K562 (cell line): ENCODE measurements at regions not wholly inside any gene's neighbourhood (a gene's known extent, or its start where the extent isn't known, plus 50 kb on each side); places are given as distances from the start of the nearest gene placed in this dataset.

Source experiments
- MXI1 ChIP-seq: IDR thresholded peaks from 2 replicates; pipeline ENCODE4 v1.6.1; 2011; ENCODE audit warnings: low read depth, mild to moderate bottlenecking, improper control_type of control experiment, low read length
- NFRKB ChIP-seq: fragments of 450-650 bp; IDR thresholded peaks from 2 replicates; pipeline ENCODE4 v1.6.1; 2016; ENCODE audit warnings: low read depth
- NR2C2 ChIP-seq, 2 experiments: fragments of 200-800 bp in 1 of 2; sonication (Bioruptor generic) in 1 of 2; sonication (generic) in 1 of 2; formaldehyde crosslinking in 1 of 2; IDR thresholded peaks; 2 replicates each; pipeline versions ENCODE4 v1.6.1 to v1.8.0; 2016 to 2022; ENCODE audit warnings: mild to moderate bottlenecking in 1 of 2, missing compliant biosample characterization in 1 of 2, missing genetic modification characterization in 1 of 2, missing genetic modification reagents in 1 of 2
- NUFIP1 ChIP-seq: fragments of 450-650 bp; IDR thresholded peaks from 2 replicates; pipeline ENCODE4 v1.6.1; 2018; ENCODE audit not compliant: partially characterized antibody
- POLR2AphosphoS5 ChIP-seq: IDR thresholded peaks from 2 replicates; pipeline ENCODE4 v1.6.1; 2011; ENCODE audit warnings: mild to moderate bottlenecking, low read depth, low read length, moderate library complexity; ENCODE audit not compliant: control insufficient read depth, insufficient read depth
- SMAD2 ChIP-seq: fragments of 150-350 bp; IDR thresholded peaks from 2 replicates; pipeline ENCODE4 v1.6.1; 2014; ENCODE audit warnings: low read depth, mild to moderate bottlenecking, low read length
- ZNF224 ChIP-seq: sonication (generic); formaldehyde crosslinking; IDR thresholded peaks from 2 replicates; pipeline ENCODE4 v1.8.0; 2022; ENCODE audit warnings: mild to moderate bottlenecking, missing genetic modification reagents

- no peak for TF ChIP-seq NFRKB
- TF ChIP-seq ZNF224 (CRISPR knock-in tag) = no peak
- no peak for TF ChIP-seq NUFIP1
- no peak for TF ChIP-seq SMAD2
- TF ChIP-seq NR2C2 (CRISPR knock-in tag; IDR thresholded peaks at IDR 0.05) = no peak
- no peak for TF ChIP-seq NR2C2 (tag; IDR thresholded peaks at IDR 0.05)
- TF ChIP-seq MXI1 = no peak
- no peak for TF ChIP-seq POLR2AphosphoS5
Observed at GRCh38 chr1:184910691-184911091, 63.6 kb downstream of the NIBAN1 start.
